ENCODE measurements at regions not wholly inside any gene's neighbourhood (a gene's known extent, or its start where the extent isn't known, plus 50 kb on each side); places are given as distances from the start of the nearest gene placed in this dataset.

- DNase-seq, result no peak
Observed at GRCh38 chr22:49240472-49240871, 587.2 kb downstream of the BRD1 start.

GRCh38 chr22:49240016-49240380, 587.7 kb downstream of the BRD1 start:
- no peak for DNase-seq

GRCh38 chr22:49239264-49240015, 588.2 kb downstream of the BRD1 start:
- no peak for DNase-seq

- no peak for DNase-seq
Observed at GRCh38 chr22:49238181-49239141, 589.2 kb downstream of the BRD1 start.

GRCh38 chr22:49237703-49238102, 590.0 kb downstream of the BRD1 start:
- no peak for DNase-seq

DNA sequence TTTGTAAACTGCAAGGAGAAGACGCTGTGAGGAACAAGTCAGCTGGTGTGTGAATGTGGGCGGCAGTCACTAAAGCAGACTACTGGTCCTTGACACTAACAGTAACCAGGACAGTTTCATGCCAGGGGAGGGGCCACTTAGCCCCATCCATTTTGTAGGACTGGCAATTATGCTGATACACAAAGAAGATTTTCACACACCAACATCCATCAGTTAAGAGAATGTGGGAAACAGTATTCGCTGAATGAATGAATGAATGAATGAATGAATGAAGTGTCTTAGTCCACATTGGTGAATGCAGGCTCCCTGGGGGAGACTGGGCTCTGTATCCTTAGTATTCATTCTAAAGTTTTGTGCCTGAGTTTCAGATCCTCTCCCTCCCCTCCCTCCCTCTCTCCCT, 590.4 kb downstream of the BRD1 start:
- DNase-seq, result no peak

DNA sequence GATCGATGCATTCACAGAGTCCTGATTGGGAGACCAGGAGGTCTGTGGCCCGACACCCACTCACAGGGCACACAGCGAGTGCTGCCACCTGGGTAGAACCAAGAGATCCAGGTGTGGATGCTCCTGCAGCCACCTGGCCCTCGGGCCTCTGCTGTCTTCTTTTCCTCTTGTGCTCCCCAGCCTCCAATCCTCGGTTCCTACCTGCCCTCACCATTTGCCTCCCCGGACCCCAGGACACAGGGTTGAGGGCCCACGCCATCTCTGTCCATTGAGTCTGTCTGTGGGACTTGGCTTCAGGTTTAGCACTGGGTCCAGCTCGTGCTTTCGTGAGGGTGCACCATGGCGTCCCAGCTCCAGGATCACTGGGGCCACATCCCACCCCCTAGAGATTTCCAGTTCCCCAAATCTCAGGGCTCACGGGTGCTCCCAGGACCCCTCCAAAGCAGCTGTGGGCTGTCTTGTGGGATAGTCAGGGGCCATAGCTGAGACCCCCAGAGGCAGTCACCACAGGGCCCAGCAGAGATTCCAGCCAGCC, 591.1 kb downstream of the BRD1 start:
- DNase-seq, result no peak

GRCh38 chr22:49235463-49236300, 592.0 kb downstream of the BRD1 start:
- no peak for DNase-seq

DNA sequence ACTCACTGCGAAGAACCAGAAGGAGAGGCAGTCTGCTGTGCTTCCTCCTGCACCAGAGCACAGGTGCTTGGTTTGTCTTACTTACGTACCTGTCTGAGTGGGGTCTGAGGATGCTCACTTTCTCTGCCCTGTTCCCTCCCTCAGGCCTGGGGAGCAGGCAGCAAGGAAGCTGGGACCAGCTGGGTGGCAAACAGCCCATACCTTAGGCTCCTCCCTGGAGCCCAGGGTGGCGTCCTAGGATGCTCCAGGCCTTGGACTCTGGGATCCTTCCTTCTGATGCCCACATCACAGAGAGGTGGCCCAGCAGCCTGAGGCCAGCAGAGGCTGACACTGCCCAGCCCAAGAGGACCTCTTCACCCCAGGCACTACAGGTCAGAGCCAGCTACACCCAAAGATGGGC, 593.2 kb downstream of the BRD1 start:
- DNase-seq, result no peak

DNA sequence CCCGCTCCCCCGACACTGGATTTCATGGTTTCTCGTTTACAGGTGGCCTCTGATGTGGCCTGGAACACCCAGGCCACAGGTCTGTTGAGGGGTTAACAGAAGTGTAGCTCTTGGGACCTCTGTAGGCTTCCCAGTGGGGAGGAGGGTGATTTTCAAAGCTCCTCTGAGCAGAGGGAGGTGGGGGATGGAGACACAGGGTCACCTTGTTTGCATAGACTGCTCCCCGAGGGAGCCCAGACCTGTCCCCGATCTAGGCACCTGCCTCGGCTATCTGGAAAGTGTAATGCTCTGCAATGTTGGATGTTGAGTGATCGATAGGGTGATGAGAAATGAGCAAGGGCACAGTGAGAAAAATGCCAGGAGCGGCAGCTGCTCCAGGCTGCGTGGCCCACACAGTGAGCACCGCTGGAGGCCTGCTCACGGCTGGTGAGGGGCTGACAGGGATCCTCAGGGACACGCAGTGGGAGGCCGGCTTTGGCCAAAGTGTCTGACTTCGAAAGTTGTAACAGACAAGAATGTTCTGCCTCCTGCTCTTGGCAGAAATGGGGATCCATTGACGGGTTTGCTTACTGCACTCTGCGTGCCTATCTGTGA, 594.1 kb downstream of the BRD1 start:
- no peak for DNase-seq

GRCh38 chr22:49232319-49233067, 595.2 kb downstream of the BRD1 start:
- no peak for DNase-seq

GRCh38 chr22:49230194-49230577, 597.5 kb downstream of the BRD1 start:
- no peak for DNase-seq

GRCh38 chr22:49229483-49230193, 598.0 kb downstream of the BRD1 start:
- no peak for DNase-seq

- no peak for DNase-seq
Observed at GRCh38 chr22:49228431-49229037, 599.1 kb downstream of the BRD1 start.

GRCh38 chr22:49227670-49228069, 600.0 kb downstream of the BRD1 start:
- DNase-seq, result no peak

DNA sequence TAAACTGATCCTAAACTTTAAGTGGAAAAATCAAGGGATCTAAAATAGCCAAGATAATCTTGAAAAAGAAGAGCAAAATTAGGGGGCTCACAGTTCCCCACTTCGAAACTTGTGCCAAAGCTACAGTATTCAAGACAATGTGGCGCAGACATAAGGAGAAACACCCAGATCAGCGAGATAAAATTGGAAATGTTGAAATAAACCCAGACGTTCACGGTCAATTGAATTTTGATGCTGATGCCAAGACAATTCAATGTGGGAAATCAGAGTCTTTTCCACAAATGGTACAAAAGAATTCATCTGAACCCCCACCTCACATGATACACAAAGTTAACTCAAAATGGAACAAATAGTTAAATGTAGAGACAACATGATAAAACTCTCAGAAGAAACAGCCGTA, 601.6 kb downstream of the BRD1 start:
- DNase-seq, result no peak

DNA sequence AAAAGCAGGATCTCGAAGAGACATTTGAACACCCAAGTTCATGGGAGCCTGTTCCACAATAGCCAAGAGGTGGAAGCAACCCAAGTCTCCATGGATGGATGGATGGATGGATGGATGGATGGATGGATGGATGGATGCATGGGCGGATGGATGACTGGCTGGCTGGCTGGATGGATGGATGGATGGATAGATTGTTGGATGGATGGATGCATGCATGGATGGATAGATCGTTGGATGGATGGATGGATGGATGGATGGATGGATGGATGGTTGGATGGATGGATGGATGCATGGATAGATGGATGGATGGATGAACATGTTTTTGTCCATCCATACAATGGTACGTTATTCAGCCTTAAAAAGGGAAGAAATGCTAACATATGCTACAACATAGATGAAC, 603.4 kb downstream of the BRD1 start:
- no peak for DNase-seq

DNA sequence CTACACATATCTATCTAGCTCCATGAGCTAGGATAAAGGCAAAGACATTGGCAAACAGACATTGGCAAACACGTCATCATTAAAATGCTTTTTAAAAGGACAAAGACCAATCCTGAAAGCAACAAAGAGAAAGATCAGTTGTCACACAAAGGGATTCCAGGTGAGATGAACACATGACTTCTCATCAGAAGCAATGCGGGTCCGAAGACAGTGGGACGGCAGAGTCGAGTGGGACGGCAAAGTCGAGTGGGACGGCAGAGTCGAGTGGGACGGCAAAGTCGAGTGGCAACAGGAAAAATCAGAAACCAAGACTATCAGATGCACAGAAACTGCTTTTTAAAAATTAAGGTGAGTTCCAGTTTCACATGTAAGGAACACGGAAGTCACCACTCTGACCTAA, 609.5 kb downstream of the BRD1 start:
- no peak for DNase-seq

DNA sequence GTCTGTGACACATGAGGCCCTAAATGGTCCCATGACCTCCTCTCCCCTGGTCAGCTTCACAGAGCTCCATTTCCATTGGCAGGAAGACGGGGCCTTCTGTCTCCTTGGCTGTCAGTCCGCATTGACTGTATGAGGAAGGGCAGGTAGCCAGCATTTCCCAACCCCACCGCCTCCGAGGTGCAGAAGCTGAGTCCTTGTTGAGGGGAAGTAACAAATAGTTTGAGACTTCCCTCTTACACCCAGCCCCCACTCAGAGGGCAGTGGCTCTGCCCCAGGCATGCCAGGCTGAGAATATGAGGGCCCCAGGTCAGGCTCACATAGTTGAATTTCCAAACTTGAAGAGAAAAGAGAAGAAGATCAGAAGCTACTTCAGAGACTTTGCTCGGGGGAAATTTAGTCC, 611.1 kb downstream of the BRD1 start:
- no peak for DNase-seq

- no peak for DNase-seq
Observed at GRCh38 chr22:49215840-49216239, 611.8 kb downstream of the BRD1 start.

GRCh38 chr22:49214976-49215375, 612.7 kb downstream of the BRD1 start:
- DNase-seq, result no peak
